GM23338 (cell line): ENCODE measurements at regions not wholly inside any gene's neighbourhood (a gene's known extent, or its start where the extent isn't known, plus 50 kb on each side); places are given as distances from the start of the nearest gene placed in this dataset.

ENCODE experiments used
- ATAC-seq: fragments of 200-7000 bp; cut with Tn5 transposase; 3 replicates; pipeline ENCODE4 v1.9.1; 2020
- DNase-seq: peaks from one replicate; pipeline ENCODE4 v3.0.0-alpha.2; 2015; ENCODE audit warnings: low spot score
- H2AFZ ChIP-seq: fragments of 200-600 bp; sonication (generic); 2 replicates; pipeline ENCODE4 v1.8.0; 2016; ENCODE audit warnings: antibody characterized with exemption, mild to moderate bottlenecking, moderate library complexity
- H3F3A ChIP-seq: fragments of 200-600 bp; sonication (generic); replicated peaks from 2 replicates; pipeline ENCODE4 v1.8.0; 2017; ENCODE audit warnings: antibody characterized with exemption, mixed run types, low read depth
- H3K27ac ChIP-seq: fragments of 200-600 bp; sonication (generic); 2 replicates; pipeline ENCODE4 v1.6.1; 2016; ENCODE audit warnings: low read depth
- H3K27me3 ChIP-seq: fragments of 200-600 bp; sonication (generic); 2 replicates; pipeline ENCODE4 v1.8.0; 2016; ENCODE audit warnings: mild to moderate bottlenecking, mixed run types, moderate library complexity; ENCODE audit not compliant: insufficient read depth
- H3K36me3 ChIP-seq: fragments of 200-600 bp; sonication (generic); 2 replicates; pipeline ENCODE4 v1.8.0; 2016; ENCODE audit warnings: mild to moderate bottlenecking; ENCODE audit not compliant: insufficient read depth
- H3K4me1 ChIP-seq: fragments of 200-600 bp; sonication (generic); 2 replicates; pipeline ENCODE4 v1.8.0; 2016; ENCODE audit warnings: mild to moderate bottlenecking, moderate library complexity; ENCODE audit not compliant: insufficient read depth
- H3K4me2 ChIP-seq: fragments of 200-600 bp; sonication (generic); 2 replicates; pipeline ENCODE4 v1.7.1; 2017; ENCODE audit warnings: mixed run types
- H3K4me3 ChIP-seq: fragments of 200-600 bp; sonication (generic); 2 replicates; pipeline ENCODE4 v1.6.1; 2016; ENCODE audit warnings: mixed run types
- H3K79me2 ChIP-seq: fragments of 200-600 bp; sonication (generic); replicated peaks from 2 replicates; pipeline ENCODE4 v1.8.0; 2017; ENCODE audit warnings: mild to moderate bottlenecking; ENCODE audit not compliant: insufficient read depth
- H3K9me2 ChIP-seq: fragments of 200-600 bp; sonication (generic); 2 replicates; pipeline ENCODE4 v1.8.0; 2017; ENCODE audit not compliant: insufficient read depth
- H4K20me1 ChIP-seq: fragments of 200-600 bp; sonication (generic); replicated peaks from 2 replicates; pipeline ENCODE4 v1.8.0; 2017; ENCODE audit warnings: mild to moderate bottlenecking; ENCODE audit not compliant: insufficient read depth
- H3K27ac Mint-ChIP-seq: 2 replicates; pipeline ENCODE4 v1.8.0; 2020; ENCODE audit warnings: inconsistent platforms, mild to moderate bottlenecking, moderate library complexity, mixed read lengths
- H3K27me3 Mint-ChIP-seq: 3 replicates; pipeline ENCODE4 v1.8.0; 2022; ENCODE audit warnings: low read depth, mild to moderate bottlenecking, moderate library complexity, mixed read lengths, inconsistent platforms; ENCODE audit not compliant: insufficient read depth, poor library complexity
- H3K36me3 Mint-ChIP-seq: 3 replicates; pipeline ENCODE4 v1.8.0; 2021; ENCODE audit warnings: low read depth, mild to moderate bottlenecking, inconsistent platforms, moderate library complexity, mixed read lengths
- H3K4me1 Mint-ChIP-seq: 3 replicates; pipeline ENCODE4 v1.8.0; 2020; ENCODE audit warnings: mild to moderate bottlenecking, inconsistent platforms, mixed read lengths
- H3K4me3 Mint-ChIP-seq: 3 replicates; pipeline ENCODE4 v1.8.0; 2021; ENCODE audit warnings: moderate library complexity, mild to moderate bottlenecking, inconsistent platforms, mixed read lengths
- H3K9me3 Mint-ChIP-seq: 3 replicates; pipeline ENCODE4 v1.8.0; 2020; ENCODE audit warnings: moderate library complexity, mild to moderate bottlenecking, inconsistent platforms, mixed read lengths
- CREB1 ChIP-seq: fragments of 250-450 bp; sonication (Bioruptor Pico); IDR thresholded peaks from 2 replicates; pipeline ENCODE4 v1.5.0; 2020; ENCODE audit warnings: low read depth, mild to moderate bottlenecking, moderate library complexity
- EZH2 ChIP-seq: fragments of 200-600 bp; sonication (generic); IDR thresholded peaks from one replicate; pipeline ENCODE4 v1.8.0; 2017; ENCODE audit warnings: antibody characterized with exemption, mild to moderate bottlenecking, low read depth; ENCODE audit not compliant: unreplicated experiment
- EZH2phosphoT487 ChIP-seq: fragments of 200-600 bp; sonication (generic); IDR thresholded peaks from one replicate; pipeline ENCODE4 v1.8.1; 2018; ENCODE audit warnings: antibody characterized with exemption; ENCODE audit not compliant: unreplicated experiment
- STAT1 ChIP-seq: IDR thresholded peaks from one replicate; pipeline ENCODE4 v1.6.1; 2016; ENCODE audit warnings: antibody characterized with exemption; ENCODE audit not compliant: unreplicated experiment
- ZNF114 ChIP-seq: fragments of 250-450 bp; sonication (Bioruptor Pico); IDR thresholded peaks from 2 replicates; pipeline ENCODE4 v1.5.0; 2020; ENCODE audit warnings: mild to moderate bottlenecking, moderate library complexity
- TF ChIP-seq, protein P1 (sequence below), 2 experiments: fragments of 200-600 bp in 1 of 2; sonication (generic) in 1 of 2; conservative IDR thresholded peaks; 2 replicates each; pipeline versions ENCODE4 v1.5.1 to v1.6.1; 2016 to 2017; ENCODE audit warnings: antibody characterized with exemption in 2 of 2, low read depth in 2 of 2, mild to moderate bottlenecking in 2 of 2, moderate library complexity in 1 of 2
- TF ChIP-seq, protein P2 (sequence below): IDR thresholded peaks from 2 replicates; pipeline ENCODE4 v1.6.1; 2016; ENCODE audit warnings: antibody characterized with exemption

DNA sequence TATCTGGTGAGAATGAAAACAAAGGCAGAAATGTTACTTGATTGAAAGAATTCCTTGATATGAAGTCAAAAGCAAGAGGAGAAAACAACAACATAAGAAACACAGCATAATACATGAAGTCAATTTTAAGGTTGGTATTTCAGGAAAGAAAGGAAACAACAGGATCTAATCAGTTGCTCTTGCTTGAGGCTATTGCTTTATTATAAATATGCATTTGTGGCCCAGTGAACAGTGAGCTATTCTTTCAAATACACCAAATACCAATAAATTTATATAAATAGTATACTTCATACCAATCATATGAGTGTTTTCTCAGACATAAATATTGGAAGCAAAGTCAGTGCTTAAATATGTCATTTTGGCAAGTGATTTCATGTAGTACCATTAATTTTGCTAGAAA is 806.6 kb downstream of the NXPH1 start:
- Mint-ChIP-seq H3K27ac (no peak overlapping the region), H3K4me3 (no peak overlapping the region), H3K27me3 (no peaks in the 10 kb centered on the region), H3K36me3 (no peaks in the 10 kb centered on the region), H3K4me1 (no peaks in the 10 kb centered on the region), H3K9me3 (no peaks in the 10 kb centered on the region)
- H4K20me1 ChIP-seq: no peaks in the 10 kb centered on the region
- H3K36me3 ChIP-seq: no peaks in the 10 kb centered on the region
- H3K27me3 ChIP-seq: no peaks in the 10 kb centered on the region
- no peaks in the 10 kb centered on the region; the same call in 1 of the 2 replicates for H3K9me2 ChIP-seq
- H3K27ac ChIP-seq: no peak overlapping the region
- no peaks in the 10 kb centered on the region for H3F3A ChIP-seq
- H3K79me2 ChIP-seq: no peaks in the 10 kb centered on the region
- DNase-seq: no peak
- no peaks in the 10 kb centered on the region for H3K4me1 ChIP-seq
- no peak overlapping the region for H2AFZ ChIP-seq
- H3K4me3 ChIP-seq: no peak overlapping the region
- H3K4me2 ChIP-seq: no peak overlapping the region
- ATAC-seq: no peak
- no peak for TF ChIP-seq STAT1
- TF ChIP-seq ZNF114 (CRISPR knock-in tag): no peak
- TF ChIP-seq, protein P1, sequence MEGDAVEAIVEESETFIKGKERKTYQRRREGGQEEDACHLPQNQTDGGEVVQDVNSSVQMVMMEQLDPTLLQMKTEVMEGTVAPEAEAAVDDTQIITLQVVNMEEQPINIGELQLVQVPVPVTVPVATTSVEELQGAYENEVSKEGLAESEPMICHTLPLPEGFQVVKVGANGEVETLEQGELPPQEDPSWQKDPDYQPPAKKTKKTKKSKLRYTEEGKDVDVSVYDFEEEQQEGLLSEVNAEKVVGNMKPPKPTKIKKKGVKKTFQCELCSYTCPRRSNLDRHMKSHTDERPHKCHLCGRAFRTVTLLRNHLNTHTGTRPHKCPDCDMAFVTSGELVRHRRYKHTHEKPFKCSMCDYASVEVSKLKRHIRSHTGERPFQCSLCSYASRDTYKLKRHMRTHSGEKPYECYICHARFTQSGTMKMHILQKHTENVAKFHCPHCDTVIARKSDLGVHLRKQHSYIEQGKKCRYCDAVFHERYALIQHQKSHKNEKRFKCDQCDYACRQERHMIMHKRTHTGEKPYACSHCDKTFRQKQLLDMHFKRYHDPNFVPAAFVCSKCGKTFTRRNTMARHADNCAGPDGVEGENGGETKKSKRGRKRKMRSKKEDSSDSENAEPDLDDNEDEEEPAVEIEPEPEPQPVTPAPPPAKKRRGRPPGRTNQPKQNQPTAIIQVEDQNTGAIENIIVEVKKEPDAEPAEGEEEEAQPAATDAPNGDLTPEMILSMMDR (conservative IDR thresholded peaks at IDR 0.05; ENCODE audit: low read depth in 2 of 2): no peak
- TF ChIP-seq, protein P2, sequence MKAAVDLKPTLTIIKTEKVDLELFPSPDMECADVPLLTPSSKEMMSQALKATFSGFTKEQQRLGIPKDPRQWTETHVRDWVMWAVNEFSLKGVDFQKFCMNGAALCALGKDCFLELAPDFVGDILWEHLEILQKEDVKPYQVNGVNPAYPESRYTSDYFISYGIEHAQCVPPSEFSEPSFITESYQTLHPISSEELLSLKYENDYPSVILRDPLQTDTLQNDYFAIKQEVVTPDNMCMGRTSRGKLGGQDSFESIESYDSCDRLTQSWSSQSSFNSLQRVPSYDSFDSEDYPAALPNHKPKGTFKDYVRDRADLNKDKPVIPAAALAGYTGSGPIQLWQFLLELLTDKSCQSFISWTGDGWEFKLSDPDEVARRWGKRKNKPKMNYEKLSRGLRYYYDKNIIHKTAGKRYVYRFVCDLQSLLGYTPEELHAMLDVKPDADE: no peak
- TF ChIP-seq EZH2phosphoT487: no peak

DNA sequence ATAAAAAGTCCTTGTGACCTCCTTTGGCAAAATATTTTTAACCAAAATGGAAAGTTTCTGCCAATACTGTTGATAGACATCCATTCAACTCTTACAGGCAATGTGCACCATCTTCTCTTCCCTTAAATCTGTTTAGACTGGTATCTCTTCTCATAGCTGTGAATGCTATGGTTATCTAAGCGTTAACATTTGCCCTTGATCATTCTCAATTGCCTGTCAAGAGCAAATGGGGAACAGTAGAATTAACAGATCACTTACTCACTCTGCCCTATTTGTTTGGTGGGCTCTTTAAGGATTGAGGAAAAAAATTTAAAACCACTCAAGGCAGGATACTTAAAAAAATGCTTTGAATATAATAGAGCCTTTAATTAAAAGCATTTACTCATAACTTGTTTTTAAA is 808.4 kb downstream of the NXPH1 start:
- Histone ChIP-seq H4K20me1 (no peaks in the 10 kb centered on the region), H3K79me2 (no peaks in the 10 kb centered on the region), H2AFZ (peak overlapping the region; percentile 19; the same call in 1 of the 2 replicates), H3K4me3 (no peak overlapping the region), H3K27ac (no peak overlapping the region), H3K36me3 (no peaks in the 10 kb centered on the region), H3F3A (no peaks in the 10 kb centered on the region), H3K4me2 (no peak overlapping the region), H3K27me3 (no peaks in the 10 kb centered on the region), H3K9me2 (no peaks in the 10 kb centered on the region; the same call in 1 of the 2 replicates), H3K4me1 (no peaks in the 10 kb centered on the region)
- Mint-ChIP-seq H3K4me3 (no peak overlapping the region), H3K36me3 (no peaks in the 10 kb centered on the region), H3K4me1 (no peaks in the 10 kb centered on the region), H3K9me3 (0 out of 3 replicates have a peak, but pooled peaks cover 4% of the 10 kb centered on the region), H3K27me3 (no peaks in the 10 kb centered on the region), H3K27ac (no peak overlapping the region)
- DNase-seq (no peak), ATAC-seq (no peak)
- TF ChIP-seq EZH2phosphoT487 (no peak), EZH2 (no peak), CREB1 (CRISPR knock-in tag) (no peak), STAT1 (no peak), ZNF114 (CRISPR knock-in tag) (no peak)
- TF ChIP-seq, protein P1 (conservative IDR thresholded peaks at IDR 0.05; ENCODE audit: low read depth in 2 of 2): no peak
